ENCODE measurements at regions not wholly inside any gene's neighbourhood (a gene's known extent, or its start where the extent isn't known, plus 50 kb on each side); places are given as distances from the start of the nearest gene placed in this dataset.

DNA sequence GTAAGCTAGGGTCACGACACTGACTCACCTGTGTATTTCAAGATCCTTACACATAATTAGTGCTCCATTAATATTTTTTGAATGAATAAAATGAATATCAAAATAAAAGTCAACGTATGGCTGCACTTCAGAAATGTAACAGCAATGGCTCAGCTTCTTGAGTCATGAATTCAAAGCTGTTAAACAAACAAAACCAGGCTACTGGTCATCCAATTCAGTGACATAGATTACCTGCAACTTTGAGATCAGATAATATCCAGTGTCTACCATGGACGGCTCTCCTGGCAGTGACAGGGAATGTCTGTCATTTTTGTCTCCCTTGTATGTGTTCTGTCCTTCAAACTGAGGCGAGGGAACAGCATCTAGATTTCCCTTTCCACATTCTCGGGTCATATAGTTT lies 225.6 kb downstream of the EFCAB11 start:
- TF ChIP-seq POLR2AphosphoS5 (IDR thresholded peaks at IDR 0.05) (no peak), CTCF (IDR thresholded peaks at IDR 0.05) (no peak), EP300 (IDR thresholded peaks at IDR 0.05) (no peak), POLR2A (IDR thresholded peaks at IDR 0.05) (no peak)

Data from suprapubic skin (tissue), 4 donors.